ENCODE measurements at regions not wholly inside any gene's neighbourhood (a gene's known extent, or its start where the extent isn't known, plus 50 kb on each side); places are given as distances from the start of the nearest gene placed in this dataset.

DNA sequence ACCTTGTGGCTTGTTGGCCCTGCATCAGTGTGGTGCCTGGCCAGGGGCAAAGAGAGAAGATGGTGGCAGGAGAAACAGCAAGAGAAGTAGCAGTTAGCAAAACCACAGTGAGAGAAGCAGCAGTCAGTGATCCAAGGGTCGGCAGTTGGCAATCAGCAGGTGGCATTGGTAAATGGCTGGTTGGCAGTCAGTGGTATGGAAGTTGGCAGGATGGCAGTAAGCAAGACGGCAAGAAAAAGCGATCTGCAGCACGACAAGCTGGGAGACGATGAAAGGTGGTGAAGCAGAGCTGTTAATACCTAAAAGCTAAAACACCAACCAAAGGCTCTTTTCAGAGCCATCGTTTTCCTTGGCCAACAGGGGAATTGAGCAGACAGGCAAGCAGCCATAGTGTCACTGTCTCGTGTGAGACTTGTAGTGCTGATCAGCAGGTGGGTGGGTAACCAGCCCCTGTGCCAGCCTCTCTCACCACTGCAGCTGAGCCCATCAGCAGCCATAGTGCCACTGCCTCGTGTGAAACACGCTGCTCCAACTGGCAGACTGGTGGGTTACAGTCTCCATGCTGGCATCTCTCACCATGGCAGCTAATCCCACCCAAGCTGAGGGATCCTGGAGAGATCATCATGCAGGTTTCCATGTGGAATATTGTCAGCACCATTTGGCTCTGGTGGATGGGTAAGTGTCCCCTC is 2078.4 kb downstream of the PCDH7 start:
- H3K27ac Mint-ChIP-seq: no peak overlapping the region
- intact Hi-C loops (cut with micrococcal nuclease): no loop called here

DNA sequence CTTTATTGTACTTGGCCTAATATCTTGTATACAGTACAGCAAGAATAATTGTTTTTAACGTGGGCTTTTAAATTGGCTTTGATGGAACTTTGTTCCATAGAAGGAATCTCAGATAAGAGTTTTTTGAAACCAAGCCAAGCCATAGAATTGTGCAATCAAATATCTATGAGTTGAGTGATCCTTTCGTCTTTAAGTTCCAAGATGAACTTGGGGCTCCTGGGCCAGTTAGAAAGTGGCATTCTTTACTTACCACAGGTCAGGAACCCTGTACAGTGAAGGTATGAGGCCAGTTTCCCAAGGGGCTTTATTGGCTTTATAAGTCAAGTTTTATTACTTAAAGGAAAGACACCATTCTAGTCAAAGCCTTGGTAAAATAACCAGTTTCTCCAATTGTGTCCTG is 2104.2 kb downstream of the PCDH7 start:
- intact Hi-C loops (cut with micrococcal nuclease): no loop called here
- Mint-ChIP-seq H3K27me3 (no peaks in the 10 kb centered on the region), H3K4me1 (ENCODE audit: low read depth) (no peaks in the 10 kb centered on the region), H3K4me3 (no peak overlapping the region), H3K36me3 (ENCODE audit: low read depth) (no peaks in the 10 kb centered on the region), H3K27ac (no peak overlapping the region), H3K9me3 (peaks cover 24% of the 10 kb centered on the region)

More for the DNA sequence above, 2078.4 kb downstream of the PCDH7 start:
- Mint-ChIP-seq H3K36me3 (ENCODE audit: low read depth) (no peaks in the 10 kb centered on the region), H3K9me3 (no peaks in the 10 kb centered on the region), H3K4me1 (ENCODE audit: low read depth) (no peaks in the 10 kb centered on the region), H3K4me3 (no peak overlapping the region), H3K27me3 (no peaks in the 10 kb centered on the region)

DNA sequence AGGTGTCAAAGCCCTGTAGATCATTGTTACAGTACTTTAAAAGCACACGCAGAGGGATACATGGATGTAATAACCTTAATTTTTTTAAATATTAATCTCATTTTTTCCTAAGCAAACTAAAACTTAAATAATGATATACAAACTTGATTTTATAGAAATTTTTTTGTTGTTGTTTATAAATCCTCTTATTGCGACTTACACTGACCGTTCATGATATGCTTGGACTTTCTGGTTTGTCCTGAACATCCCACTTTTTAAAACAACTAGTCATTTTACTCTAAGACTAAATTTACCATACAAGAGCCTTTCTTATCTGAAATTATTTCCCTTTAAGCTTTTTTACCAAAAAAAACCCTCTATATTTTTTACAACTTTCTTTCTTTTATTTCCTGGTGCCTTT is 2106.0 kb downstream of the PCDH7 start:
- H3K9me3 Mint-ChIP-seq: peaks cover 16% of the 10 kb centered on the region
- H3K36me3 Mint-ChIP-seq (ENCODE audit: low read depth): no peaks in the 10 kb centered on the region
- no peak overlapping the region for H3K27ac Mint-ChIP-seq
- no peaks in the 10 kb centered on the region for H3K4me1 Mint-ChIP-seq (ENCODE audit: low read depth)
- H3K27me3 Mint-ChIP-seq: no peaks in the 10 kb centered on the region
- intact Hi-C loops (cut with micrococcal nuclease): no loop called here
- no peak overlapping the region for H3K4me3 Mint-ChIP-seq

DNA sequence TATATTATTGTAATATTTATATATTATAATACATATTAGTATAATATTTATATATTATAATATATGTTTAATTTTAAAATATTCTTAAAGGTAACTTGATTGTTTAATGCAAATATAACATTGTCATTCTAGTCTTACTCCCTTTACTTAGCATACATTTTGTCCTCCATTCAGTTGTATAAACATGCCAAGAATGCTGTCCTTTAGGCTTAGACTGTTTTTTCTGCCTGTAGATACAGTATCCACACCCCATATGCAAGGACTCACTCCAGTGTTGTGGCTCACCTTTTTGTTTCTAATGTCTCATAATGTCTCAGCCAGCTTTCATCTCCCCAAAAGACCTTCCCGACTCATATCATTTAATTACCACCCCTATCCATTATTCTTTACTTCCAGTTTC is 2110.0 kb downstream of the PCDH7 start:
- Mint-ChIP-seq H3K4me3 (no peak overlapping the region), H3K27me3 (no peaks in the 10 kb centered on the region), H3K36me3 (ENCODE audit: low read depth) (no peaks in the 10 kb centered on the region), H3K27ac (no peak overlapping the region), H3K4me1 (ENCODE audit: low read depth) (no peaks in the 10 kb centered on the region), H3K9me3 (peaks cover 16% of the 10 kb centered on the region)
- intact Hi-C loops (cut with micrococcal nuclease): no loop called here

DNA sequence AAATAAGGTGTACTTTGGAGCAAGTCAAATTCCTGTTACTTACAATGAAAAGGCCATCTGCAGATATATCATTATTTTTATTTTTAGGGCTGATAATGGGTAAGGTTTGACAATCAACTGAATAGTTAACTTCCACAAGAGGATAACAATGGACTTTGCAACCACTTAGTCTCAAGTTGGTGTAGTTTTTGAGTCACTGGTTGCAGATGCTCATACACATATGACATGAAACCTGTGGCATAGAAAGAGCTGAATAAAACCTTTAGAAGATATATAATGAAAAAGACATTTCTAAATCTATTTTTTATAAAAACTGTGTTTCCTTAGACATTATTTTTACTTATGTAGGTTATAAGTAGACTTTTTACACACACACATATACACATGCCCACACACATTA is 2110.9 kb downstream of the PCDH7 start:
- Mint-ChIP-seq H3K27ac (no peak overlapping the region), H3K27me3 (no peaks in the 10 kb centered on the region), H3K36me3 (ENCODE audit: low read depth) (no peaks in the 10 kb centered on the region), H3K4me3 (no peak overlapping the region), H3K4me1 (ENCODE audit: low read depth) (no peaks in the 10 kb centered on the region), H3K9me3 (peaks cover 16% of the 10 kb centered on the region)
- intact Hi-C loops (cut with micrococcal nuclease): no loop called here

DNA sequence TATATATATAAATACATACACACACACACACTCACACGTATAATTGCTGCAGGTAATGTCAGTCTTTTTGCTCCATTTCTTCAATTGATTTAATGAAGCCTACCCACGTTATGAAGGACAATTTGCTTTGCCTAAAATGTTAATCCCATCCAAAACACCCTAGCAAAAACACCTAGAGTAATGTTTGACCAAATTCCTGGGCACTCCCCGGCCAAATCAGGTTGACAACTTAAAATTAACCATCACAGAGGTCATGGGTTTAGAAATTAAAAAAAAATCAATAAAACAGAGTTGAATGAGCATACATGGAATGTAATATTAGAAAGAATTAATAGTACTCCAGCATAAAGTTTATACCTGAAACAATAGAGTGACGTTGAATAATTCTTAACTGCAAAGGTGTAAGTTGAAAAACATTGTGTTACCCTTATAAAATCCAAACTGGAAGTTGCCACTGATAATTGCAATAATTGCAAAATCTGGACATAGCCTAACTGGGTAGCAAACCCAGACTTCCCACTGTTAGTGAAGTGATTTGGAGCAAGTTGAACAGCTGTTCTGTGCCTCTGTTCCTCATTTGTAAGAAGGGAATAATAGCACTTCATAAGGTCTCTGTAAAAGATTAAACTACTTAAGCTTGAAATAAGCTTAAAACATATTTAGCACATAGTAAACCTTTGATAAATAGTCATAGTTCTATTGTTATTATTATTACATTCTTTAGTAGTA is 2120.5 kb downstream of the PCDH7 start:
- intact Hi-C loops (cut with micrococcal nuclease): no loop called here
- H3K4me3 Mint-ChIP-seq: no peak overlapping the region
- H3K4me1 Mint-ChIP-seq (ENCODE audit: low read depth): no peaks in the 10 kb centered on the region
- no peak overlapping the region for H3K27ac Mint-ChIP-seq
- H3K9me3 Mint-ChIP-seq: no peaks in the 10 kb centered on the region
- no peaks in the 10 kb centered on the region for H3K27me3 Mint-ChIP-seq
- no peaks in the 10 kb centered on the region for H3K36me3 Mint-ChIP-seq (ENCODE audit: low read depth)

DNA sequence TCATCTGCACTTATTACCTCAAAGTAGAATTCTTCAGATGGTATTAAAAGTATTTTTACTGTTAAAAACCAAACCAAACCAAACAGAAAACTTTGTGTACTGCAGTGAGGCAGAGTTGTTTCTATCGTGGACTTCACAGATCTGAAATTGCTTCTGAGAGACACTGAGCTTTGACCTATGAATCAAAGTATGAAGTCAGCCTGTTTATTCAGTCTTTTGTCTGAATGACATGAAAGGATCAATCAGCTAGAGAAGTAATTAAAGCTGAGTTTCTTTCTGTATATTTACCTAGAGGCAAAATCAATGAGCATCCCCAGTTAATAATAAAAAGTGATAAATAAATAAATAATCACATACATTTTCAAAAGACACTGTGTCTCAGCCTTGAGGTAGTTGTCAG is 2121.0 kb downstream of the PCDH7 start:
- intact Hi-C loops (cut with micrococcal nuclease): no loop called here
- Mint-ChIP-seq H3K27me3 (no peaks in the 10 kb centered on the region), H3K9me3 (no peaks in the 10 kb centered on the region), H3K36me3 (ENCODE audit: low read depth) (no peaks in the 10 kb centered on the region), H3K27ac (no peak overlapping the region), H3K4me3 (no peak overlapping the region), H3K4me1 (ENCODE audit: low read depth) (no peaks in the 10 kb centered on the region)

DNA sequence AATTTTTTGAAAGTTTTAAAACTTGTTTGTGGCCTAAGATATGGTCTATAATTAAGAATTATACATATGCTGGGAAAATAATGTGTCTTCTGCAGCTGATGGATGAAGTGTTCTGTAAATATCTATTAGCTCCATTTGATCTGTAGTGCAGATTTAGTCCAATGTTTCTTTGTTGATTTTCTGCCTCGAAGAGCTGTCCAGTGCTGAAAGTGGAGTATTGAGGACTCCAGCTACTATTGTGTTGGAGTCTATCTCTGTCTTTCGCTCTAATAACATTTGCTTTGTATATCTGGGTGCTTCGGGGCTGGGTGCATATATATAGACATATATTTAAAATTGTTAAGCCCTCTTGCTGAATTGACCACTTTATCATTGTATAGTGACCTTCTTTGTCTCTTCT is 2127.3 kb downstream of the PCDH7 start:
- Mint-ChIP-seq H3K27me3 (no peaks in the 10 kb centered on the region), H3K4me1 (ENCODE audit: low read depth) (no peaks in the 10 kb centered on the region), H3K9me3 (peaks cover 8% of the 10 kb centered on the region), H3K4me3 (no peak overlapping the region), H3K27ac (no peak overlapping the region), H3K36me3 (ENCODE audit: low read depth) (no peaks in the 10 kb centered on the region)
- intact Hi-C loops (cut with micrococcal nuclease): no loop called here

DNA sequence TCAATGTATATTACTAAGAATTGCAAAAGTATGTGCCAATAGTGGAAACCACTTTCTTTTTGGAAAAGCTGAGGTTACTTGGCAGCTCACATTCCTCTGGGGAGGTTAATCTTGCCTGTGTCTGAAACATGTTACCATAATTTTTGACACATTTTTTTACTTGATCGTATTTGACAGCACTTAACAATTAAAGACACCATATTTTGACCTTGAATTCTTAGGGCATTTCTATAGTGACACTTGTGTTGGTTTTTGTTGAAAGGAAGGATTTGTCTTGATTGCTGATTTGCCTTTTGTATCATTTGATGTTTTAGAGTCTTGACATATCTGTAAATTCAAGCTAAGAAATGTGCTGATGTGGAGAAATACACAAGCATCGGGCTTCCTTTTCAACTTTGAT is 2135.5 kb downstream of the PCDH7 start:
- Mint-ChIP-seq H3K4me3 (no peak overlapping the region), H3K9me3 (peaks cover 6% of the 10 kb centered on the region), H3K27me3 (no peaks in the 10 kb centered on the region), H3K36me3 (ENCODE audit: low read depth) (no peaks in the 10 kb centered on the region), H3K4me1 (ENCODE audit: low read depth) (no peaks in the 10 kb centered on the region), H3K27ac (no peak overlapping the region)
- intact Hi-C loops (cut with micrococcal nuclease): no loop called here

DNA sequence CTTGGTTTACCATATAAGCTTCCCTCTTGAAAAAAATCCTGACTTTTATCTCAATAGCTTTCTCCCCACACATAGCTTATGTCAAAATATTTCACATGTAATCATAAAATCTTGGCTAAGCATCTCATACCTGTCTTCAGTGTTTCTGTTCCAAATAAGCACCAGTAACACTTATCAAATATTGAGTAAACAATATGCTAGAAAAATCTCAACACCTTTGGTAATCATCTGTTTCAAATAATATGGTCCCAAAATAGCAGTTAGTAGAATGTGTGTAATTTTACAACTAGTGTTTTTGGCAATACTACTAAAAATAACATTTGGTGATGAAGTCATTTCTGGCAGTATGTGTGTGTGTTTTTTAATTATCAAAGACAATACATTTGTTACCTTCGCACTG is 2138.2 kb downstream of the PCDH7 start:
- intact Hi-C loops (cut with micrococcal nuclease): no loop called here
- no peak overlapping the region for H3K27ac Mint-ChIP-seq
- no peak overlapping the region for H3K4me3 Mint-ChIP-seq
- H3K4me1 Mint-ChIP-seq (ENCODE audit: low read depth): no peaks in the 10 kb centered on the region
- no peaks in the 10 kb centered on the region for H3K36me3 Mint-ChIP-seq (ENCODE audit: low read depth)
- no peaks in the 10 kb centered on the region for H3K9me3 Mint-ChIP-seq
- no peaks in the 10 kb centered on the region for H3K27me3 Mint-ChIP-seq

DNA sequence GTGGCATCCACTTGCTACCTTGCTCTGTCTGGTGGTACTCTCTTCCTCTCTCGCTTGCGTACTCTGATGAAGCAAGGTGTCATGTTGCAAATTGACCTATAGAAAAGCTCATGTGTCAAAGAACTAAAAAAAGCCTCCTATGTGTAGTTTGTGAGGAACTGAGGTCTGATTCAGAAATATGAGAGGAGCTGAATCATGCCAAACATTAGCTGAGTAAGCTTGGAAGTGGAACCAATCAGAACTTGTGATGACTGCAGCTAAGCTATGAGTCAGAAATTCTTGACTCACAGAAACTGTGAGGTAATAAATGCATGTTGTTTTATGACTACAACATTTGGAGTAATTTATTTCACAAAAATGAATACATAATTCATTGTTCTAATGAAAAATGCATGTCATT is 2138.8 kb downstream of the PCDH7 start:
- Mint-ChIP-seq H3K4me3 (no peak overlapping the region), H3K27ac (no peak overlapping the region), H3K9me3 (no peaks in the 10 kb centered on the region), H3K36me3 (ENCODE audit: low read depth) (no peaks in the 10 kb centered on the region), H3K4me1 (ENCODE audit: low read depth) (no peaks in the 10 kb centered on the region), H3K27me3 (no peaks in the 10 kb centered on the region)
- intact Hi-C loops (cut with micrococcal nuclease): no loop called here

DNA sequence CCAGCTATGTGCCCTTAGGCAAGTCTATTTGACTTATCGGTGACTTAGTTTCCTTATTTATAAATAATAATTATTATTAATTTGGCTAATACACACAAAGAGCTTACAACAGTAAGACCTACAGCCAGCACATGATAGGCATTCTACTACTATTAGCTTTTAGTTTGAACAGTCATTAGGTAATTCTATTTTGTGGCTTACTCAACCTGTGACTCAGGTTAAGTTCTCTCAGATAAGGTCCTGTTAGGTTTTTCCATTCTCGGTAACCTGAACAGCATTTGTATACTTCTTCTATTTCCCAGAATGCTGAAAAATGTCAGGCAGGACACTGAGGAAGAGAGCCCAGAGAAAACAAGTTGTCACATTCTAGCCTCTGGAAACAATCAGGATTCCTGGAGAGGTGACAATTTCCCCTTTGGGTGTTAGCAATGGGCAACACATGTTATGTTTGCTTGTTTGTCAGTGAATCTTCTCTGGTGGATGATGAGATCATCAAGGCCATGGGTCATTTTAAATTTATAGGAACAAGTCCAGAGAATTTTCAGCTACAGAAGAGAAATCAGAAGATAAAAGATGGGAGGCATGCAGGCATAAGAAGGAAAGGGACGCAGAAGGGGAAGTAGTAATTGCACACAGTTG is 2144.7 kb downstream of the PCDH7 start:
- Mint-ChIP-seq H3K27ac (no peak overlapping the region), H3K9me3 (no peaks in the 10 kb centered on the region), H3K4me1 (ENCODE audit: low read depth) (no peaks in the 10 kb centered on the region), H3K36me3 (ENCODE audit: low read depth) (no peaks in the 10 kb centered on the region), H3K4me3 (no peak overlapping the region), H3K27me3 (no peaks in the 10 kb centered on the region)
- intact Hi-C loops (cut with micrococcal nuclease): no loop called here

DNA sequence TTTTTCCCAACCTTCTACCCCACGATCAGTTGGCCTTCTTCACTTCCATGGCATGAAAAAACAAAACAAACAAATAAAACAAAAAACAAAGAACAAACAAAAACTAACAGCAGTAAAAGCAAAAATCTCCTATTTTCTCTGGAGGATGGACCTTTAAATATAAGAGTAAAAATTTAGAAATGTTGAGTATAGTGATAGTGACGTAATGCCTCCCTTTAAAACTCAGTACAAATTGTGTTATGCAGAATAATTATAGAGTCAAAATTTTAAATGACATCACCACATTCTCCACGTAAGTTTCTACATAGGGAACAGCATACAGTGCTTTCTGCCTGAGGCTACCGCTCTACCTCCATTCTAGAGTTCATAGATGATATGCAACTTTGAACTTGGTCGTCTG is 2156.4 kb downstream of the PCDH7 start:
- H3K4me1 Mint-ChIP-seq (ENCODE audit: low read depth): no peaks in the 10 kb centered on the region
- intact Hi-C loops (cut with micrococcal nuclease): no loop called here
- no peaks in the 10 kb centered on the region for H3K36me3 Mint-ChIP-seq (ENCODE audit: low read depth)
- H3K4me3 Mint-ChIP-seq: no peak overlapping the region
- no peak overlapping the region for H3K27ac Mint-ChIP-seq
- H3K27me3 Mint-ChIP-seq: no peaks in the 10 kb centered on the region
- H3K9me3 Mint-ChIP-seq: peaks cover 11% of the 10 kb centered on the region

DNA sequence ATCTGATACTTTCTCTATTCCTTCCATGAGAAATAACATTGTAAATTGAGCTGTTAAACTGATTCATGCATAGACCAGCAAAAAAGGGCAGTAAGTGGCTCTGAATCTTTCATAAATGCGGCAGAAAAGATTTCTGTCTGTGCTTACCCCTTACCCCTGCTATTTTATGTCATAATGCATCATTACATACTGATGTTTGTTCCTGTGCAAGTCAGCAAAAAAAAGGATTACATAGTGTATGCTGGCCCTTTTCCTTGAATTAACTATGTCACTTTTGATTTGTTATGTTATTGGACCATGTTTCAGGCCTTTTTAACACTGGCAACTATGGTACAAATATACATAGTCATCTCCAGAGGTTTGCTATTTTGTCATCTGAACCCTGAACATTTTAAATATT is 2159.7 kb downstream of the PCDH7 start:
- intact Hi-C loops (cut with micrococcal nuclease): no loop called here
- Mint-ChIP-seq H3K4me3 (no peak overlapping the region), H3K4me1 (ENCODE audit: low read depth) (no peaks in the 10 kb centered on the region), H3K27me3 (no peaks in the 10 kb centered on the region), H3K36me3 (ENCODE audit: low read depth) (no peaks in the 10 kb centered on the region), H3K27ac (no peak overlapping the region), H3K9me3 (peaks cover 3% of the 10 kb centered on the region)
